Heart right ventricle (tissue), 16 donors: ENCODE measurements at regions not wholly inside any gene's neighbourhood (a gene's known extent, or its start where the extent isn't known, plus 50 kb on each side); places are given as distances from the start of the nearest gene placed in this dataset.

Experiments used
- ATAC-seq, 8 donors: fragments of 200-7000 bp; cut with Tn5 transposase; one replicate each; pipeline ENCODE4 v1.9.1; 2020; ENCODE audit warnings: mild to moderate bottlenecking in 8 of 8, moderate library complexity in 8 of 8, moderate number of reproducible peaks in 1 of 8
- DNase-seq, 2 donors: peaks; one replicate each; pipeline ENCODE4 v3.0.0-alpha.2; 2020
- H3K27ac ChIP-seq, 10 donors: fragments of 200-600 bp; sonication (generic) in 2 of 10; one replicate each; pipeline versions ENCODE4 v1.5.0 to v1.8.0; 2020 to 2022; ENCODE audit warnings: mild to moderate bottlenecking in 3 of 10
- H3K27me3 ChIP-seq, 7 donors: fragments of 200-600 bp; one replicate each; pipeline ENCODE4 v1.8.0; 2021 to 2022; ENCODE audit warnings: mild to moderate bottlenecking in 2 of 7
- H3K36me3 ChIP-seq, 9 donors: fragments of 200-600 bp; sonication (generic) in 1 of 9; one replicate each; pipeline versions ENCODE4 v1.5.0 to v1.8.0; 2020 to 2022; ENCODE audit warnings: mild to moderate bottlenecking in 2 of 9
- H3K4me1 ChIP-seq, 9 donors: fragments of 200-600 bp; sonication (generic) in 1 of 9; one replicate each; pipeline versions ENCODE4 v1.5.0 to v1.8.0; 2020 to 2022; ENCODE audit warnings: mild to moderate bottlenecking in 4 of 9
- H3K4me3 ChIP-seq, 10 donors: fragments of 200-600 bp; sonication (generic) in 2 of 10; one replicate each; pipeline versions ENCODE4 v1.5.0 to v1.8.0; 2020 to 2022; ENCODE audit warnings: mild to moderate bottlenecking in 7 of 10, moderate library complexity in 2 of 10
- H3K9me3 ChIP-seq, 11 donors: fragments of 200-600 bp in 10 of 11; sonication (generic) in 2 of 11; one replicate each; pipeline versions ENCODE4 v1.5.0 to v1.8.0; 2013 to 2022; ENCODE audit warnings: mild to moderate bottlenecking in 2 of 11, control low read depth in 1 of 11, moderate library complexity in 1 of 11
- WGBS, 2 donors: extraction: QIAGEN DNeasy Blood & Tissue Kit; methylation state at CpG; one replicate each; pipeline ENCODE4 v1.1.7; 2013; ENCODE audit warnings: inconsistent platforms in 1 of 2; 5-methylcytosine and 5-hydroxymethylcytosine counted together
- intact Hi-C, 10 donors: fragments of 100-400 bp; cut with DNase I; formaldehyde crosslinking; loops; one replicate each; pipeline versions ENCODE4 v1.11.1 to v1.14.2; 2022
- TF ChIP-seq, protein P1 (sequence below), 9 donors: fragments of 200-600 bp; sonication (generic) in 2 of 9; IDR thresholded peaks; one replicate each; pipeline versions ENCODE4 v1.5.0 to v1.8.0; 2021 to 2022; ENCODE audit warnings: antibody characterized with exemption in 9 of 9, mild to moderate bottlenecking in 5 of 9, moderate library complexity in 1 of 9
- donor health status: Arrhythmogenic right ventricular cardiomyopathy.
- donor health status: ischemic (EF 13 %, LVEDD 7.1; RV severe dilation, severe dysfunction).
- donor health status: healthy with polysubstance abuse.
- donor health status: DM: no; HTN: yes; CAD: no.
- donor health status: DM: no; HTN: no; CAD: no.
- donor health status: ischemic (EF 25% LVEDD 6.9; RV normal size, moderate dysfunction).
- donor health status: ischemic (EF 25% LVEDD 5.7; RV mildly dilated, moderate dysfunction).
- donor health status: healthy.
- donor health status: DM: yes; HTN: yes; CAD: no.
- donor health status: Ischemic cardiomyopathy.
- donor health status: ischemic (EF 35%, LVEDD 5.7; RV mildly dilated, moderate dysfunction).
- donor health status: nonischemic (EF 11% LVEDD 7.7; RV severe dilation, severe dysfunction).
- donor health status: DM: yes; HTN: yes; CAD: no.
- donor health status: PGD.
- donor health status: ischemic (EF 29% LVEDD 5.4; RV normal size, mild dysfunction).
- donor health status: nonischemic (EF 23%, LVEDD 6.1; RV moderate dilation, normal function).

GRCh38 chr2:84290537-84290936 lies 168.5 kb downstream of the SUCLG1 start:
- intact Hi-C loops, result no loop called here
- no peaks in the 10 kb centered on the region for H3K36me3 ChIP-seq
- 91 to 92% methylated on average over 29 of the region's 29 CpGs for WGBS, 2 donors
- no peak overlapping the region for H3K4me3 ChIP-seq
- H3K9me3 ChIP-seq, result no peaks in the 10 kb centered on the region
- no peaks in the 10 kb centered on the region for H3K4me1 ChIP-seq
- peaks cover 0 to 3% (median 0%) of the 10 kb centered on the region in 7 donors for H3K27me3 ChIP-seq
- TF ChIP-seq, protein P1, sequence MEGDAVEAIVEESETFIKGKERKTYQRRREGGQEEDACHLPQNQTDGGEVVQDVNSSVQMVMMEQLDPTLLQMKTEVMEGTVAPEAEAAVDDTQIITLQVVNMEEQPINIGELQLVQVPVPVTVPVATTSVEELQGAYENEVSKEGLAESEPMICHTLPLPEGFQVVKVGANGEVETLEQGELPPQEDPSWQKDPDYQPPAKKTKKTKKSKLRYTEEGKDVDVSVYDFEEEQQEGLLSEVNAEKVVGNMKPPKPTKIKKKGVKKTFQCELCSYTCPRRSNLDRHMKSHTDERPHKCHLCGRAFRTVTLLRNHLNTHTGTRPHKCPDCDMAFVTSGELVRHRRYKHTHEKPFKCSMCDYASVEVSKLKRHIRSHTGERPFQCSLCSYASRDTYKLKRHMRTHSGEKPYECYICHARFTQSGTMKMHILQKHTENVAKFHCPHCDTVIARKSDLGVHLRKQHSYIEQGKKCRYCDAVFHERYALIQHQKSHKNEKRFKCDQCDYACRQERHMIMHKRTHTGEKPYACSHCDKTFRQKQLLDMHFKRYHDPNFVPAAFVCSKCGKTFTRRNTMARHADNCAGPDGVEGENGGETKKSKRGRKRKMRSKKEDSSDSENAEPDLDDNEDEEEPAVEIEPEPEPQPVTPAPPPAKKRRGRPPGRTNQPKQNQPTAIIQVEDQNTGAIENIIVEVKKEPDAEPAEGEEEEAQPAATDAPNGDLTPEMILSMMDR (IDR thresholded peaks at IDR 0.05), result no peak
- no peak overlapping the region for H3K27ac ChIP-seq
- DNase-seq (no peak), ATAC-seq (no peak)

- intact Hi-C loops, result no loop called here
- Histone ChIP-seq H3K9me3 (no peaks in the 10 kb centered on the region), H3K4me1 (no peaks in the 10 kb centered on the region), H3K27ac (no peak overlapping the region), H3K36me3 (no peaks in the 10 kb centered on the region), H3K27me3 (peaks cover 0 to 3% (median 0%) of the 10 kb centered on the region in 7 donors), H3K4me3 (no peak overlapping the region)
- no peak for DNase-seq
- ATAC-seq, result no peak
- 84 to 85% methylated on average over 3 of the region's 3 CpGs for WGBS, 2 donors
- TF ChIP-seq, protein P1 (IDR thresholded peaks at IDR 0.05), result no peak
Measured at GRCh38 chr2:84288293-84288692, 170.8 kb downstream of the SUCLG1 start.

DNA sequence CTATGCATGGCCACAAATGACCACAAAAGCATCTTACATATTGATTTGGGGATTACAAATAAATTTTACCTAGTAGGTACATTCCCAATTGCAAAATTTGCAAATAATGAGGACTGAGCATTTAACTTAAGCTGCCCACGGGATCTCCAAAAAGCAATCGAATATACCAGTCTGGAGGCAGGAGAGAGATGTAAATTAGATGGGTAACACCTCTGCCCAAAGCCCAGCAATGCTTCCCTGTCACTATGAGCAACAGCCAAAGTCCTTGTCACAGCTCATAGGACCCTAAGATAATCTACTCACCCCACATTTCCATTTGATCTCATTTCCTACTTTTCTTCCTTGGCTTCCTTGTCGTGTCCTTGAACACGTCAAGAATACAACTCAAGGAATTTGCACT lies 172.2 kb downstream of the SUCLG1 start:
- H3K36me3 ChIP-seq, result no peaks in the 10 kb centered on the region
- H3K27ac ChIP-seq, result no peak overlapping the region
- intact Hi-C loops, result no loop called here
- DNase-seq (no peak), ATAC-seq (no peak)
- H3K4me1 ChIP-seq, result no peaks in the 10 kb centered on the region
- peaks cover 0 to 3% (median 0%) of the 10 kb centered on the region in 7 donors for H3K27me3 ChIP-seq
- H3K9me3 ChIP-seq, result no peaks in the 10 kb centered on the region
- H3K4me3 ChIP-seq, result no peak overlapping the region
- 69 to 75% methylated on average over 4 of the region's 4 CpGs for WGBS, 2 donors
- TF ChIP-seq, protein P1 (IDR thresholded peaks at IDR 0.05), result no peak

DNA sequence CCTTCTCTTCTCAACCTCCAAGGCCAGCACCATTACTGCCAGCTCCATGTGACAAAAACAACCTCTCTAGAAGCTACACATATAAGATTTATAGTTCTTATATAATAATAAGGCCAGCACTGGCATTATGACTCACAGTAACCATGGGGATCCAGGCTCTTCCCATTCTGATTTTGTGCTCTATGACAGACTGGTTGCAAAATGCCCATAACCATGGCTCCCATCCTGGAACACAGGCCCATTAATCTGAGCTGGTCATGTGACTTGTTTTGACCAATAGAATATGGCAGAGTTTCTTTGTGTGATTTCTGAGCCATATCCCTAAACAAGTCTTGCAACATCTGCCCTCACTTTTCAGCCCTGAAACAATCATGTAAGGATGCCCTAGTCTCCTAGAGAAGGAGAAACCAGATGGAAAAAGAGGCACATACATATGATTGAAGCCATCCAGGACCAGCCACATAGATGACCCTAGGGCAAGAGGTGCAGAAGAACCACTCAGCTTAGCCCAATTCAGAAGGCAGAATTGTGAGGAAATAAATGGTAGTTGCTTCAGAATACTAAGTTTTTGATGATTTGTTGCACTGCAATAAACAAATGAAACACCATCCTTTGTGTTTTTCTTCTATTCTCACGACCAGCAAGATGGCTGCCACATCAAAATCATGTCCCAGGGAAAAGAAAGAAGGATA lies 173.9 kb downstream of the SUCLG1 start:
- peaks cover 0 to 3% (median 0%) of the 10 kb centered on the region in 7 donors for H3K27me3 ChIP-seq
- ATAC-seq (no peak), DNase-seq (no peak)
- H3K4me3 ChIP-seq, result no peak overlapping the region
- H3K4me1 ChIP-seq, result no peaks in the 10 kb centered on the region
- WGBS, 2 donors, result 49 to 69% methylated on average over 1 of the region's 1 CpG
- TF ChIP-seq, protein P1 (IDR thresholded peaks at IDR 0.05), result no peak
- H3K9me3 ChIP-seq, result no peaks in the 10 kb centered on the region
- H3K36me3 ChIP-seq, result no peaks in the 10 kb centered on the region
- intact Hi-C loops, result no loop called here
- no peak overlapping the region for H3K27ac ChIP-seq
